GM12872 (cell line): ENCODE measurements at regions not wholly inside any gene's neighbourhood (a gene's known extent, or its start where the extent isn't known, plus 50 kb on each side); places are given as distances from the start of the nearest gene placed in this dataset.

Source experiments
- TF ChIP-seq, protein P1 (sequence below): IDR thresholded peaks from 3 replicates; pipeline ENCODE4 v1.5.1; 2011; ENCODE audit warnings: low read depth, mild to moderate bottlenecking, low read length, moderate library complexity; ENCODE audit not compliant: insufficient read depth

DNA sequence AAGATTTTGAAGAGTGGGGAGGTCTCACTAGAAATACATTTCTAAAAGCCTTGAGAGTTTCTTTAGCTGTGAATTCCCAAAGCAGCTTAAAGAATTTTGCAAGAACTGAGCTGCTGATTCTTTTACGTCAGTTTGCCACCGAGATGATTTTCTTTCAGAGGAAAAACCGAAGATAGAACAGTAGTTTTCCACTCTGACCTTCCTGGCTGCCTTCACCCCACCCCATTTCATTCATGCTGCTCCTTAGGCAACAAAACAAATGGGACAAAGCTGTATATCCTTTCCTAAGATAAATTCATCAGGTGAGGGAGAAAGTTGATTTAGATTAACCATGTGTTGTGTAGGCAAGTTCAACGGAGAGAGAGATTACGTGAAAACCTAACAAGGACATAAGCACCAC lies 947.0 kb downstream of the GALC start:
- TF ChIP-seq, protein P1, sequence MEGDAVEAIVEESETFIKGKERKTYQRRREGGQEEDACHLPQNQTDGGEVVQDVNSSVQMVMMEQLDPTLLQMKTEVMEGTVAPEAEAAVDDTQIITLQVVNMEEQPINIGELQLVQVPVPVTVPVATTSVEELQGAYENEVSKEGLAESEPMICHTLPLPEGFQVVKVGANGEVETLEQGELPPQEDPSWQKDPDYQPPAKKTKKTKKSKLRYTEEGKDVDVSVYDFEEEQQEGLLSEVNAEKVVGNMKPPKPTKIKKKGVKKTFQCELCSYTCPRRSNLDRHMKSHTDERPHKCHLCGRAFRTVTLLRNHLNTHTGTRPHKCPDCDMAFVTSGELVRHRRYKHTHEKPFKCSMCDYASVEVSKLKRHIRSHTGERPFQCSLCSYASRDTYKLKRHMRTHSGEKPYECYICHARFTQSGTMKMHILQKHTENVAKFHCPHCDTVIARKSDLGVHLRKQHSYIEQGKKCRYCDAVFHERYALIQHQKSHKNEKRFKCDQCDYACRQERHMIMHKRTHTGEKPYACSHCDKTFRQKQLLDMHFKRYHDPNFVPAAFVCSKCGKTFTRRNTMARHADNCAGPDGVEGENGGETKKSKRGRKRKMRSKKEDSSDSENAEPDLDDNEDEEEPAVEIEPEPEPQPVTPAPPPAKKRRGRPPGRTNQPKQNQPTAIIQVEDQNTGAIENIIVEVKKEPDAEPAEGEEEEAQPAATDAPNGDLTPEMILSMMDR, result no peak

DNA sequence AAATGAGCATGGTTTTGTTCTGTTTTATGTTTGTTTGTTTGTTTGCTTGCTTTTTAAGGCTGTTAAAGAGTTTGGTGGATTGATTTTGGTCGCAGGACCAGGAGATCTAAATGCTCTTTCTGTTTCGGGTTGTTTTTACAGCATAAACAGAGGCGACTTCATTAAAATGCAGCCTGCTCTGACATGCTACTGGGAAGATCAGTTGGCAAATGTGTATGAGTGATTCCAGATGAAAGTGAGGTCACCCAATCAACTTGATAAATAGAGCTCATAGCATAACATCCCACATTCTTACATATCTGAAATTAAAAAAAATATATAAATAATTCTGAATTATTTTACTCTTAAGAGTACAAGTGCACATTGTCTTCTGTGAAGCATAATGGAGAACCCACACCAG lies 947.7 kb downstream of the GALC start:
- TF ChIP-seq, protein P1, result no peak

DNA sequence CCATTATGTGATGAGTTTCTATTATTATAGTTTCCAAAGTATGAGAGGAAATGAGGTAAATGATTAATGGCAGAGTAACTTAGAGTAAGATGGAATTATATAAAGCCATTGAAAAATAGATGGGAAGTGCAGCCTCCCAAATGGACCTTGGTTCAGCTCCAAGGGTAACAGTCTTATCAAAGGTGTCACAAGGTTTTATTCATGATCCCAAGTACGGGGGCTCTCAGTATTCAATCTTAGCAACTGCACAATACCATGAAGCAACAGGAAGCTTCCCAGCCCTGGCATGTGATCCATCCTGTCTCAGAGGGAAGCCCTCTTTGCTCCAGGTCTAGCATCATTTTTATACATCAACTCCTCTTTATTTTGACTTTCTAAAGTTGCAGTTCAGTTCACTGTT lies 948.2 kb downstream of the GALC start:
- TF ChIP-seq, protein P1, result no peak

DNA sequence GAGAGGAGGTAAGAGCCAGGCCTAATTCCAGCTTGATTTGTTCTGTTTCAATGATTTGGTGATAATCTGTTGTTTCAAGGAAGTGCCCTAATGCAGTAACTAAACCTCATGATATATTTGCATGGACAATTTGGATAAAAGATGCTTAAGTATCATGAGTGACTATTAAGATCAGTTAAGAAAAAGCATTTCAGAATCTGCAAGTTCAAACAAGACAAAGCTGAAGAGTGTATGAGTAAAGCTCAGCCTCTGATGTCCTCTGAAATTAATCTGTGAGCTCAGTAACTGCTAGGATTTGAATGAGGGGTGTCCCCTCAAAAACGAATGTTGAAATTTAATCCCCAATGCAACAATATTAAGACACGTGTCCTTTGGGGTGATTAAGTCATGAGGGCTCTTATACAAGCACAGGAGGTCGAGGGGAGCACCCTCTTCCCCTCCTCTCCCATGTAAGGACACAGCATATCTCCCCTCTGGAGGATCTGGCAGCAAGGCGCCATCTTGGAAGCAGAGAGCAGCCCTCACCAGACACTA lies 949.2 kb downstream of the GALC start:
- TF ChIP-seq, protein P1, result no peak

DNA sequence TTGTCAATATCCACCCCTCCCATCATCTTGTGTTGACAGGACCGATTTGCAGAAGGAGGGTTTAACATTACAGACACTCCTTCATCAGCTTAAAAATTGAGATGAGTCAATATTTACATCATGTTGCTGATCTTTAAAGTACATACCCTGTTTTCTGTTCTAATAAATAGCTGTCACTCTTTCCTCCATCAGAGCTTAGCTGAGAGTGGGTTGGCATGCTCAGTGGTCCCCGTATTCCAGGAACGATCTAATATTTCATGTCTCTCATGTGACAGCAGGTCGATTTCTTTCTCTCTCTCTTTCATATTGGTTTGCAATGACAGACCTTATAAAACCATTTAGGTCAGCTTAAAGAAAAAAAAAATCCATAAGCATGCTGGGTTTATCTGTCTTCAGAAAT lies 950.6 kb downstream of the GALC start:
- TF ChIP-seq, protein P1, result no peak

DNA sequence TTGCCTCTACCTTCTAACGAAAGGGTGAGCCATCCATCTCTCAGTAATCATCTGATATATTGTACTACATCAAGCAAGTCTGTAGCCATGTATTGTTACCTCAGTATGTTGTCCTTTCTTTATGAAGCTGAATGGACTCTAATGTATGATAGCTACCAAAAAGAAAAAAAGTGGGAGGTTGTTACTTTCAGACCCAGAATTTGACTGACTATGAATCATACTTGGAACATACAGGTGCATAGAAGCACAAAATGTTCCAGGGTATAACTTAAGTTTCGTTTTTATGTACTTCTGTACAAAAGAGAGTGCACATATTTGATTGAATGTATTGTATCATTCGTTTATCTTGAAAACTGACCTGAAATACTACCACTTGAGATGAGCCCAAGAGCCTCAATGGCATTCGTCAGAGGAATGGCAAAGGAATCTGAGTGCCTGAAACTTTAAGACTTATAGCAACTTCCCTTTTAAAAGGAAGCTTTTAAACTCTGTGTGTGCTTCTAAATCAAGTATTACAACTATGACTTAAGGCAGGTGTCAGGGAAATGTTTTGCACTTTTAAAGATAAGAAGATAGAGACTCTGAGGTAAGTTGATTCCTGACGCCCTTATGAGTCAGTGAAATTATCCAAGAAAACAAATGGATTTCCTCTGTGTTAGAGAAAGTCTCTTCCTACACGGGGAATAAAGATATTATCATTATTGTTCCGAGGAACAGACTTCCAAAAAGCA lies 951.5 kb downstream of the GALC start:
- TF ChIP-seq, protein P1, result no peak

DNA sequence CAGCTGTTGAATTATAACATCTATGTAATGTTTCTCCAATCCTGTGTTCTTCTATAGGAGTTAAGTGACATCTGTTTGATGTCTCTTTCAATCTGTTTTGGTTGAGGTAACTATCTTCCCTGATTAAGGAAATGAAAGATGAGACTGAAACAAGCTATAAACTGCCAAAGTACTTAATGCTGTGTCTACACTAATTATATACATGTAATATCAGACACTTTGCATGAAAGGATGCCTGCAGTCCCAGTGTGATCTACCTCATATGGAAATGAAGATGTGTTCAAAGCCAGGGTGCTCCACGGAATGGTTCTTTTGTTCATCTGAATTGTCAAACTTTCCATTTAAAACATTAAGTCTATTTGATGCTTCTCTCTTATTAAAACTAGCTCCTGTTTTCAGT lies 958.3 kb downstream of the GALC start:
- TF ChIP-seq, protein P1, result no peak
